ENCODE measurements at regions not wholly inside any gene's neighbourhood (a gene's known extent, or its start where the extent isn't known, plus 50 kb on each side); places are given as distances from the start of the nearest gene placed in this dataset.

- TF ChIP-seq CTCF (conservative IDR thresholded peaks at IDR 0.05 in 1 of 2, IDR thresholded peaks at IDR 0.05 in 1 of 2; ENCODE audit: low read depth in 1 of 2, low read length in 2 of 2), result no peak
- no peak for TF ChIP-seq EZH2 (IDR thresholded peaks at IDR 0.05; ENCODE audit: low read length, missing control alignments)
These were observed 70.7 kb upstream of the MYCBP2 start for GRCh38 chr13:77397636-77398035.
